ENCODE measurements at regions not wholly inside any gene's neighbourhood (a gene's known extent, or its start where the extent isn't known, plus 50 kb on each side); places are given as distances from the start of the nearest gene placed in this dataset.

DNA sequence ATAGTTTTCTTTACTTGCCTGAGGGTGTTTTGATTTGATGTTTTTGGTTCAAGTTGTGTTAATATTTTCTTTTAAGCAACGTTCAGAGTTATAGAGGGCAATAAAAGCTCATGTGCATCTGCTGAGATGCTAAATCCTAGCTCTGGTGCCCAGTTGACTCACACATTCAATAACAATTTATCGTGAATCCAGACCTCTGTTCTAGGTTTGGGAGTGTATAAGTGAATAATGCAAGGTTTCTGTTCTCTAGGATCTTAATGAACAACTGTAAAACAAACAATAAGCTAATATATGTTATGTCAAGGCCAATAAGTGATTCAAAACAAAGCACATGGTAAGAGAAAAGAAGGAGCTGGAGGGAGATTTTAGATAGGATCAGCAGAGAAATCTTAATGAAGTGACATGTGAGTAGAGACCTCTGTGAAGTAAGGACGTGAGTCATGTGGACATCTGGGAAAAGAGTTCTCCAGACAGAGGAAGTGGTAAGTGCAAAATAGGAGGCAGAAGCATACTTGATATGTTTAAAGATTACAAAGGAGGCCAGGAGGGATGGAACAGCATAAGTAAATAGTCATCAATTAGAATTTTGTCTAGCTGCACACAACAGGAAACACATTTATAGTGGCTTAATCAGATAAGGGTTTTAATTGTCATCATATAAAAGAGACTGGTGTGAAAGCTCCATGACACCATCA is 278.5 kb upstream of the HTR2A start:
- DNase-seq (ENCODE audit: insufficient read length, low spot score) (no peak), FAIRE-seq (no peak)
- TF ChIP-seq POU2F2 (IDR thresholded peaks at IDR 0.05; ENCODE audit: low read depth, low read length), result no peak
- no peak for TF ChIP-seq POLR2AphosphoS5 (IDR thresholded peaks at IDR 0.05; ENCODE audit: low read depth, low read length)
- TF ChIP-seq SPI1 (IDR thresholded peaks at IDR 0.05; ENCODE audit: low read depth, low read length), result no peak
- TF ChIP-seq PAX5 (IDR thresholded peaks at IDR 0.05; ENCODE audit: insufficient read depth, low read length, severe bottlenecking), result no peak
- TF ChIP-seq POLR2A (IDR thresholded peaks at IDR 0.05; ENCODE audit: low read depth, low read length), result no peak
- no peak for TF ChIP-seq TAF1 (IDR thresholded peaks at IDR 0.05; ENCODE audit: low read depth, low read length)

DNA sequence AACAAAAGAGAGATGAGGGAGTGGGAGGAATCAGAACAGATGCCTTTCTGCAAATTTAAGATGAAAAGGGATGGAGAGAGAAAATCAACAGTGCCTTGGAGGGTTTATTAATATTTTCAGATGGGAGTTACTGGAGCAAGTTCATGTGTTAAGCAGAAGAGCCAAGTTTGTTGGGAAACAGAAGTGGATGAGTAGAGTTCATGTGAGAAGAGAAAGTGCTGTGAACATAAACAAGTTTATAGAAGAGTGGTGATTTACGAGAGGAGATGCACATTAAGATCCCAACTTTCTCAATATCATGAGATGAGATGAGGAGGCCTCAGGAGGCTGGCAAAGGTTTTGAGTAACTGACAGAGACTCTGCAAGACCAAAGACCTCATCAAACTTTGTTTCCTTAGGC is 274.1 kb upstream of the HTR2A start:
- FAIRE-seq, result no peak
- no peak for DNase-seq (ENCODE audit: insufficient read length, low spot score)
- no peak for TF ChIP-seq POU2F2 (IDR thresholded peaks at IDR 0.05; ENCODE audit: low read depth, low read length)
- TF ChIP-seq TAF1 (IDR thresholded peaks at IDR 0.05; ENCODE audit: low read depth, low read length), result no peak
- TF ChIP-seq SPI1 (IDR thresholded peaks at IDR 0.05; ENCODE audit: low read depth, low read length), result no peak
- no peak for TF ChIP-seq POLR2AphosphoS5 (IDR thresholded peaks at IDR 0.05; ENCODE audit: low read depth, low read length)
- no peak for TF ChIP-seq PAX5 (IDR thresholded peaks at IDR 0.05; ENCODE audit: insufficient read depth, low read length, severe bottlenecking)
- TF ChIP-seq POLR2A (IDR thresholded peaks at IDR 0.05; ENCODE audit: low read depth, low read length), result no peak

DNA sequence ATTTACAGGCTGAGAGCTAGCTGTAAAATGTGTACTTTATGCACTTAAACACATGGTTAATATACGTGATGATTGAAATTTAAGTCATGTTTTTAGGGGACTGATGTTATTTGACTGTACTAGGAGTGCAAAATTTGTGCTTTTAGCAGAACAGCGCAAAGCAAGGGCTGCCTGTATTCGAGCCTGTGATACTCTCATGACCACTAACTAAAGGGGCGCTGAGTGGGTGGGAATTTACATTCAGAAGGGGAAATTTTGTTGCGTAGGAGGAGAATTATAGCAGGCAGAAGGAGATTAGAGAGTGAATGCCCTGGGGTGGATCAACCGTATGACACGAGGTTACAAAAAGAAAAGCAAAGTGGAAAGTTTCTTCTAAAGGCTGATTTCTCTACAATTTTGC is 271.8 kb upstream of the HTR2A start:
- no peak for FAIRE-seq
- no peak for DNase-seq (ENCODE audit: insufficient read length, low spot score)
- TF ChIP-seq POU2F2 (IDR thresholded peaks at IDR 0.05; ENCODE audit: low read depth, low read length) (no peak), SPI1 (IDR thresholded peaks at IDR 0.05; ENCODE audit: low read depth, low read length) (no peak), TAF1 (IDR thresholded peaks at IDR 0.05; ENCODE audit: low read depth, low read length) (no peak), POLR2A (IDR thresholded peaks at IDR 0.05; ENCODE audit: low read depth, low read length) (no peak), POLR2AphosphoS5 (IDR thresholded peaks at IDR 0.05; ENCODE audit: low read depth, low read length) (no peak), PAX5 (IDR thresholded peaks at IDR 0.05; ENCODE audit: insufficient read depth, low read length, severe bottlenecking) (no peak)

DNA sequence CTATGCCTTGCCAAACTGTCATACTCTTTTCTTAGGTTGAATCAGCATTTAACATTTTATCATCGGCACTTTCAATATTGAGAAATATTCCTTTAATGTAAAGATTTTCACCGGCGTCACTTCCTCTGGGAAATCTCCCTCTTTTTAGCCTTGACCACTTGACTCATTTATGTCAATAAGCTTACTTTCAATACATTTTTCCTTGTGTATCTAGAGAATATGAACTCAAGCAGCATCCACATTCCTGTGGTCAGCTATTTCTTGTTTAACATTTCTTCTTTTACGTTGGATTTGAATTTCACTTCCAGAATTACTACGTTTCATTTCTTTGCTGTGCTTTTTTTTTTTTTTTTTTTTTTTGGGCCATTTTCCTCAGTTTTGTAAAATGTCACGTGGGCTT is 271.2 kb upstream of the HTR2A start:
- TF ChIP-seq SPI1 (IDR thresholded peaks at IDR 0.05; ENCODE audit: low read depth, low read length) (no peak), POU2F2 (IDR thresholded peaks at IDR 0.05; ENCODE audit: low read depth, low read length) (no peak), PAX5 (IDR thresholded peaks at IDR 0.05; ENCODE audit: insufficient read depth, low read length, severe bottlenecking) (no peak), POLR2A (IDR thresholded peaks at IDR 0.05; ENCODE audit: low read depth, low read length) (no peak), POLR2AphosphoS5 (IDR thresholded peaks at IDR 0.05; ENCODE audit: low read depth, low read length) (no peak)
- DNase-seq (ENCODE audit: insufficient read length, low spot score) (no peak), FAIRE-seq (no peak)

DNA sequence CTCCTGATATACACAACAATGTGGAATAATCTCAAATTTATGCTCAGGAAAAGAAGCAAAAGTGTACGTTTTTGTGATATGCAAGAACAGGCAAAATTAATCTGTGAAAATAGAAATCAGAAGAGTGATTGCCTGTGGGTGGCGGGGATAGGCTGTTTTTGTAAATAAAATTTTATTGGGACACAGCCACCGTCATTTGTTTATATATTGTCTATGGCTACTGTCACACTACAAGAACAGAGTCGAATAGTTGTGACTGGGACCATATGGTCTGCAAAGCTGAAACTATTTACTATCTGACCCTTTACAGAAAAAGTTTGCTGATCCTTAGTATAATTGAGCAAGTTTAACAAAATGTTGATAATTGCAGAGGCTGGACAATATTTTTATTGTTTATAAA is 269.5 kb upstream of the HTR2A start:
- FAIRE-seq (no peak), DNase-seq (ENCODE audit: insufficient read length, low spot score) (no peak)
- TF ChIP-seq POLR2AphosphoS5 (IDR thresholded peaks at IDR 0.05; ENCODE audit: low read depth, low read length), result no peak
- no peak for TF ChIP-seq POLR2A (IDR thresholded peaks at IDR 0.05; ENCODE audit: low read depth, low read length)
- no peak for TF ChIP-seq TAF1 (IDR thresholded peaks at IDR 0.05; ENCODE audit: low read depth, low read length)
- TF ChIP-seq POU2F2 (IDR thresholded peaks at IDR 0.05; ENCODE audit: low read depth, low read length), result no peak
- no peak for TF ChIP-seq PAX5 (IDR thresholded peaks at IDR 0.05; ENCODE audit: insufficient read depth, low read length, severe bottlenecking)
- no peak for TF ChIP-seq SPI1 (IDR thresholded peaks at IDR 0.05; ENCODE audit: low read depth, low read length)

DNA sequence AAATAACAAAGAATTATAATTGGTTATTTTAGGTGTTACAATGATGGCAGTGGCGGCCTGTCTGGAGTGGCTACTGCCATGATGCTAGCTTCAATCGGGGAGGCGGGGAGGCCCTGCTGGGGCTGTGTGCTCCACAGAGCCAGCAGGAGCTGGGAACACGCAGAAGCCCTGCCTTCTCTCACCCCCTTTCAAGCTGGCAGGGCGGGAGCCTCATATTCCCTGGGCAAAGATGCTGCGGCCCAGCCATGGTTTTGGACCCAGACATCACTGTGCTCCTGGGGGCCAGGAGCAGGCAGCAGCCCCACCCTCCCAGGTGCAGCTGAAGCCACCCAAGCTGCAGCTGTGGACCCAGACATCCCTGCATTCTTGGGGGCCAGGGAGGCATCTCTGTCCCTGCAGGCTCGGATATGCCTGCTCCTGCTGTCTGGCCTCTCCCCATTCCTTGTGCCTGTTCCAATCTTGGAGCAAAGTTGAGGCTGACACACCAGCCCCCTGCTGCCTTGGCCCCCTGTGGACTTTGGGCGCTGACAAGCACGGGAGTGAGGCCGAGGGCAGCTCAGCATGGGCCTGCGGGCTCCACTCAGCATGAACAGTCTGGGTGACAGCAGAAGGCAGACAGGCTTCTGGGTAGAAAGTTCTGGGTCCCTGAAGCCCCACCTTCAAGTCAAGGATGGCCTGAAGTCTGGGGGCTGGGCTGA is 263.1 kb upstream of the HTR2A start:
- TF ChIP-seq TAF1 (IDR thresholded peaks at IDR 0.05; ENCODE audit: low read depth, low read length) (no peak), PAX5 (IDR thresholded peaks at IDR 0.05; ENCODE audit: insufficient read depth, low read length, severe bottlenecking) (no peak)
- DNase-seq (ENCODE audit: insufficient read length, low spot score) (no peak), FAIRE-seq (no peak)

DNA sequence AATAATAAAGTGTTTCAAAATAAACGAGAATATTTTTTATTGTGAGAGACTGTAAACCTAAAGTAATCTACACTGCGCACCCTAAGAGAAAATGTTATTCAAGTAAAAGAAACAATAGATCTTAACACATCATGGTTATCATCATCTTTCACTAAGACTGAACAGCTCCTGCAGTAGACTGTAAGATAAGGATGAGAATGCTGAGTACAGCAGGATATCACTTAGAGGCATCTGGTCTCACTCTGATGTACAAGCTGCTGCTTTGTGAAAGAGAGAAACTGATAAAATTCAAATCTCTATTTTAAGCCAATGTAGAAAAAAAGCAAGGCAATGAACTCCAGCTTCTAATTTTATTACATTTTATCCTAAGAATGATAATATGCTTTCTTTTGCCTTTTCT is 261.7 kb upstream of the HTR2A start:
- no peak for FAIRE-seq
- no peak for DNase-seq (ENCODE audit: insufficient read length, low spot score)
- TF ChIP-seq PAX5 (IDR thresholded peaks at IDR 0.05; ENCODE audit: insufficient read depth, low read length, severe bottlenecking), result no peak
- no peak for TF ChIP-seq POLR2AphosphoS5 (IDR thresholded peaks at IDR 0.05; ENCODE audit: low read depth, low read length)
- no peak for TF ChIP-seq POU2F2 (IDR thresholded peaks at IDR 0.05; ENCODE audit: low read depth, low read length)
- TF ChIP-seq SPI1 (IDR thresholded peaks at IDR 0.05; ENCODE audit: low read depth, low read length), result no peak
- no peak for TF ChIP-seq TAF1 (IDR thresholded peaks at IDR 0.05; ENCODE audit: low read depth, low read length)
- no peak for TF ChIP-seq POLR2A (IDR thresholded peaks at IDR 0.05; ENCODE audit: low read depth, low read length)

DNA sequence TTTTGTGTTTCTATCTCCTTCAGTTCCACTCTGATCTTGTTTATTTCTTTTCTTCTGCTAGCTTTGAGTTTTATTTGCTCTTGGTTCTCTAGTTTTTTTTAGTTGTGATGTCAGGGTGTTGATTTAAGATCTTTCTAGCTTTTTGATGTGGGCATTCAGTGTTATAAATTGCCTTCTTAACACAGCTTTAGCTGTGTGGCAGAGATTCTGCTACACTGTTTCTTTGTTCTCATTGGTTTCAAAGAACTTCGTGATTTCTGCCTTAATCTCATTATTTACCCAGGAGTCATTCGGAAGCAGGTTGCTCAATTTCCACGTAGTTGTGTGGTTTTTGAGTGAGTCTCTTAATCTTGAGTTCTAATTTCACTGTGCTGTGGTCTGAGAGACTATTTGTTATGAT is 251.7 kb upstream of the HTR2A start:
- FAIRE-seq (no peak), DNase-seq (ENCODE audit: insufficient read length, low spot score) (no peak)
- TF ChIP-seq POLR2A (IDR thresholded peaks at IDR 0.05; ENCODE audit: low read depth, low read length) (no peak), POU2F2 (IDR thresholded peaks at IDR 0.05; ENCODE audit: low read depth, low read length) (no peak), POLR2AphosphoS5 (IDR thresholded peaks at IDR 0.05; ENCODE audit: low read depth, low read length) (no peak), TAF1 (IDR thresholded peaks at IDR 0.05; ENCODE audit: low read depth, low read length) (no peak), PAX5 (IDR thresholded peaks at IDR 0.05; ENCODE audit: insufficient read depth, low read length, severe bottlenecking) (no peak)

DNA sequence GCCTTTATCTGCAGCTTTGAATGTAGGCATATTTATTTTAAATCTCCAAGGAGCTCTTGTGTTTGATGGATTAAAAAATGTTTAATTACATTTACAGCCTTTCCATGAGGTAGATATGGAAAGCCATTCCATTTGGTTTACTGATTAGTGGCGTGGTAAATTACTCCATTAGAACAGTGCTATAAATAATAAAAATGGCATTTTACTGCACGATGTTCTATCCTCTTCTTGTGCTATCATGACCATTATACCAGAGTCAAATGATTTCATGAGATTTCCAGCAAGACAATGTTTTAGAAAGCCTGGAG is 250.9 kb upstream of the HTR2A start:
- no peak for TF ChIP-seq SPI1 (IDR thresholded peaks at IDR 0.05; ENCODE audit: low read depth, low read length)
- FAIRE-seq (no peak), DNase-seq (ENCODE audit: insufficient read length, low spot score) (no peak)
